Suprapubic skin (tissue), 3 donors: ENCODE measurements at regions not wholly inside any gene's neighbourhood (a gene's known extent, or its start where the extent isn't known, plus 50 kb on each side); places are given as distances from the start of the nearest gene placed in this dataset.

Source experiments
- POLR2A ChIP-seq, 2 donors: fragments of 450-650 bp; IDR thresholded peaks; one replicate each; pipeline ENCODE4 v1.6.1; 2017; ENCODE audit warnings: antibody characterized with exemption in 2 of 2, mild to moderate bottlenecking in 2 of 2, moderate library complexity in 2 of 2
- TF ChIP-seq, protein P1 (sequence below), 2 donors: fragments of 200-600 bp in 1 of 2; fragments of 450-650 bp in 1 of 2; sonication (generic) in 1 of 2; IDR thresholded peaks; one replicate each; pipeline ENCODE4 v1.5.1; 2016 to 2019; ENCODE audit warnings: antibody characterized with exemption in 2 of 2, mild to moderate bottlenecking in 1 of 2, moderate library complexity in 1 of 2

DNA sequence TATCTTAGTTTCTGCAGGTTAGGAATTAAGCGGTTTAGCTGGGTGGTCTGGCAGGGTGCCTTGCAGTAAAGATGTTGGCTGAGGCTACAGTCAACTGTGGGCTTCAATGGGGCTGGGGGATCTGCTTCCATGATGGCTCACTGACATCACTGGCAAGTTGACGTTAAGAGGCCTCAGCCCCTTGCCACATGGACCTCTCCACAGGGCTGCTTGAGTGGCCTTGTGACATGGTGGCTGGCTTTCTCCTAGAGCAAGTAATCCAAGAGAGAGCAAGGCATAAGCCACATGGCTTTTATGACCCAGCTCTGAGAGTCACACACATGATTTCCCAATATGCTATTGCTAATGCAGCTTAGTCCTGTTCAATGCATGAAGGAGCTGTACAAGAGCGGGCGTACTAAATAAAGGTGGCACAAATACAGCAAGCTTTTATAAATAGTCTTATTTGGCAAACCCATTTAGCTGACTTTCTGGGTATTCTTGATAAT lies 109.1 kb downstream of the SEPTIN7 start:
- TF ChIP-seq, protein P1, sequence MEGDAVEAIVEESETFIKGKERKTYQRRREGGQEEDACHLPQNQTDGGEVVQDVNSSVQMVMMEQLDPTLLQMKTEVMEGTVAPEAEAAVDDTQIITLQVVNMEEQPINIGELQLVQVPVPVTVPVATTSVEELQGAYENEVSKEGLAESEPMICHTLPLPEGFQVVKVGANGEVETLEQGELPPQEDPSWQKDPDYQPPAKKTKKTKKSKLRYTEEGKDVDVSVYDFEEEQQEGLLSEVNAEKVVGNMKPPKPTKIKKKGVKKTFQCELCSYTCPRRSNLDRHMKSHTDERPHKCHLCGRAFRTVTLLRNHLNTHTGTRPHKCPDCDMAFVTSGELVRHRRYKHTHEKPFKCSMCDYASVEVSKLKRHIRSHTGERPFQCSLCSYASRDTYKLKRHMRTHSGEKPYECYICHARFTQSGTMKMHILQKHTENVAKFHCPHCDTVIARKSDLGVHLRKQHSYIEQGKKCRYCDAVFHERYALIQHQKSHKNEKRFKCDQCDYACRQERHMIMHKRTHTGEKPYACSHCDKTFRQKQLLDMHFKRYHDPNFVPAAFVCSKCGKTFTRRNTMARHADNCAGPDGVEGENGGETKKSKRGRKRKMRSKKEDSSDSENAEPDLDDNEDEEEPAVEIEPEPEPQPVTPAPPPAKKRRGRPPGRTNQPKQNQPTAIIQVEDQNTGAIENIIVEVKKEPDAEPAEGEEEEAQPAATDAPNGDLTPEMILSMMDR (IDR thresholded peaks at IDR 0.05): no peak
- TF ChIP-seq POLR2A (IDR thresholded peaks at IDR 0.05): no peak
